Lower leg skin (tissue), 3 donors: ENCODE measurements at regions not wholly inside any gene's neighbourhood (a gene's known extent, or its start where the extent isn't known, plus 50 kb on each side); places are given as distances from the start of the nearest gene placed in this dataset.

Experiments used
- CTCF ChIP-seq, 3 donors: fragments of 450-650 bp; IDR thresholded peaks; one replicate each; pipeline ENCODE4 v1.5.1; 2016; ENCODE audit warnings: antibody characterized with exemption in 3 of 3, mild to moderate bottlenecking in 3 of 3, moderate library complexity in 2 of 3
- POLR2A ChIP-seq, 2 donors: fragments of 450-650 bp; IDR thresholded peaks; one replicate each; pipeline ENCODE4 v1.6.1; 2016 to 2017; ENCODE audit warnings: antibody characterized with exemption in 2 of 2, mild to moderate bottlenecking in 1 of 2, moderate library complexity in 1 of 2

- no peak for TF ChIP-seq CTCF (IDR thresholded peaks at IDR 0.05)
- TF ChIP-seq POLR2A (IDR thresholded peaks at IDR 0.05): no peak
Observed at GRCh38 chr2:7557376-7557775, 640.2 kb downstream of the RNF144A start.
